Activated T-helper 9 cell treated with anti-CD3 and anti-CD28 coated beads, Interleukin-2, amount 50 U/mL, for 16 hours (primary cell): ENCODE measurements at regions not wholly inside any gene's neighbourhood (a gene's known extent, or its start where the extent isn't known, plus 50 kb on each side); places are given as distances from the start of the nearest gene placed in this dataset.

ENCODE experiments used
- DNase-seq: peaks from one replicate; pipeline ENCODE4 v3.0.0-alpha.2; 2020; ENCODE audit warnings: low read depth

DNA sequence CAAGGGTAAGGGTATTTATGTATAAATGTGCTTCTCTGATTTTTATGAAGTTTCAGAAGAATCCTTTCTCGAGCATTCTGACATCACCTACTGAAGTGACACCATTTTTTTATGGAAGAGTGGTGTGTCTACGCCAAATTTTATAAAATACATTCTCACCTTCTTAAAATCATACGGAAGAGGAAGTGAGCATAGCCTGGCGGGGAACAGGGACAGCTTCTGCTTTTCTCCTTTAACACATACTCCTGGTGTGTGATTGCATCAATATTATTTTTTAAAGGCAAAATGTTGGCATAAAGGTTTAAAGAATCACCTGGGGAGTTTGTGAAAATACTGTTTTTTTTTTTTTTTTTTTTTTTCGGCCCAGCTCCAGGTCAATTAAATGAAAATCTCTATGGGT, 733.6 kb upstream of the MAN1A1 start:
- no peak for DNase-seq

DNA sequence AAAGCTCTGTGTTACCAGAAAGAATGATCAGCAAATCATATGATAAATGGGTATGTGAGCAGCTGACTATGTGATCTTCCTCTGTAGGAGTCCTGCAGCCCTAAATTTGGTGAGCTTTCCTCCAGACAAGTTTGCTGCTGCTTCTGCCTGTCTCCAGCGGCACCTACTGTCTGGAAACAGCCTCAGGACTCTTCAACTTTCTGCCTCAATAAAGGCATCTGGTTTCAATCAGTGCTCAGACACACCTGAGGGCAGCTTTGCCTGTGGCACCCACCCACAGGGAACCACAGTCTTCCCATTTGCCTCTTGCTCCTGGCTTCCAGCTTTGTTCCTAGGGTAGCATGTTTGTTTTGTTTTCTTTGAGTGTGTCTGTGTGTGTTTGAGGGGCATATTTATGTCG, 727.9 kb upstream of the MAN1A1 start:
- DNase-seq, result no peak

DNA sequence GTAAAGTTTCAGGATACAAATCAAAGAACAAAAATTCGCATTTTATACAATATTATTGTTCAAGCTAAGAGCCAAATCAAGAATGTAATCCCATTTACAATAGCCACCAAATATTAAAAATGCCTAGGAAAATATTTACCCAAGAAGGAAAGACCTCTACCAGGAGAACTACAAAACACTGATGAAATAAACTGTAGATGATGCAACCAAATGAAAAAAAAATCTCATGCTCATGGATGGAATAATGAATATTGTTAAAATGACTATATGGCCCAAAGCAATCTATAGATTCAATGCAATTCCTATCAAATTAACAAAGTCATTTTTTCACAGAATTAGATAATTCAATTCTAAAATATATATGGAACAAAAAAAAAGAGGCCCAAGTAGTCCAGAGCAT, 708.8 kb upstream of the MAN1A1 start:
- DNase-seq, result no peak

GRCh38 chr6:120056085-120056484, 706.5 kb upstream of the MAN1A1 start:
- DNase-seq, result no peak

GRCh38 chr6:120055071-120055470, 705.5 kb upstream of the MAN1A1 start:
- DNase-seq, result no peak

GRCh38 chr6:120039664-120040063, 690.1 kb upstream of the MAN1A1 start:
- DNase-seq, result no peak

- DNase-seq, result no peak
Observed at GRCh38 chr6:120031837-120032236, 682.3 kb upstream of the MAN1A1 start.

GRCh38 chr6:120026791-120027190, 677.2 kb upstream of the MAN1A1 start:
- no peak for DNase-seq

DNA sequence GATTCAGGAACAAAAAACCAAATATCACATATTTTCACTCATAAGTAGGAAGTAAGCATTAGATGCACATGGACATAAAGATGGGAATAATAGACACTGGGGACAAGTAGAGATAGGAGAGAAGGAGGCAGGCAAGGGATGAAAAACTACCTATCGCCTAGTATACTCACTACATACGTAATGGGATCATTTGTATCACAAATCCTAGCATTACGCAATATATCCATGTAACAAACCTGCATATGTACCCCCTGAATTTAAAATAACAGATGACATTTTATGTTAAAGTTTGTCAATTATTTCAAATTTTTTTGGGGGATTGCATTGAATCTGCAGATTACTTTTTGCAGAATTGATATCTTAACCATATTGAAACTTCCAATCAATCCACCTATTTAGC, 660.5 kb upstream of the MAN1A1 start:
- DNase-seq, result no peak

DNA sequence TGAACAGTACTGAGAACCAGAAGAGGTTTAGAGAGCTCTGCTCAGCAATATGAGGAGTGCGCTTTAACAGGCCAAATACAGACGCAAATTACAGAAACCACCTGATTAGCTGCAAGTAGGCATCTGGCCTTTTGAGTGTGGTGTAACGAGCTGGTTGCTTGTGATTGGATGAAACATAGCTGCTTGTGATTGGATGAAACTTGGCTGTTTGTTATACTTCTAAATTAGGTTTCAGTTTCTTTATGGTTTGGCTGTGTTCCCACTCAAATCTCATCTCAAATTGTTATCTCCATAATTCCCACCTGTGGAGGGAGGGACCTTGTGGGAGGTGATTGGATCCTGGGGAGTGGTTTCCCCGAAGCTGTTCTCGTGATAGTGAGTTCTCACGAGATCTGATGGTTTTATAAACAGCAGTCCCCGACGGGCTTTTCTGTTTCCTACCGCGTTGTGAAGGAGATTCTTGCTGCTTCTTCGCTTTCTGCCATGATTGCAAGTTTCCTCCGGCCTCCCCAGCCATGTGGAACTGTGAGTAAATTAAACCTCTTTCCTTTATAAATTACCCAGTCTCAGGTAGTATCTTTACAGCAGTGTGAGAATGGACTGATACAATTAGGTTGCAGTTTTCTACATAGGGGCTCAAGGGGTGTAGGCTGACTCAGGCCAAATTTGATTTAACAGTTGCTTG, 655.9 kb upstream of the MAN1A1 start:
- no peak for DNase-seq

DNA sequence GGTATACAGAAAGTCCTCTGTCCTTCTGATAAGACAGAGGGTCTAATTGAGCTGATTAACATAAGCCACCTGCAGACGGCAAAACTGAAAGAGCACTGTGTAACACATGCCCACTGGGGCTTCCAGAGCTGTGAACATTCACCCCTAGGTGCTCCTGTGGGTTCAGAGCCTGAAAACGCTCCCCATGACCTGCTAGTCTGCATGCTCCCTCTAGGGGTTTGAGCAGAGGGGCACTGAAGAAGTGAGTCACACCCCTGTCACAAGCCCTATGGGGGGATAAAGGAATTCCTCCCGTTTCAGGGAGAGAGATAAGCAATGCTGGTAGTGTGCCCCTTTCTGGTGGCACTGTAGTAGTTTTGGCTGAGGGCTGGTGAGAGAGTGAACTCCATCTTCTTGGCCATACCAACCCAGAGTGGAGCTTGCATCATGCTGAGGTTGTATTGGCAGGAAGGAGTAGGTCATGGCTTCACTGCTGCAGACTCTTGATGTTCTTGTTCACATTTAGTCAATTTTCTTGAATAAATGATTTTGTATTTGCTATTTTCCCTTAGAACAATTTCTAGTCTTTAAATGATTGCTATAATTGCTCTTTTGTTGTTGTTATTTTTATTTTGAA, 637.5 kb upstream of the MAN1A1 start:
- DNase-seq, result no peak

DNA sequence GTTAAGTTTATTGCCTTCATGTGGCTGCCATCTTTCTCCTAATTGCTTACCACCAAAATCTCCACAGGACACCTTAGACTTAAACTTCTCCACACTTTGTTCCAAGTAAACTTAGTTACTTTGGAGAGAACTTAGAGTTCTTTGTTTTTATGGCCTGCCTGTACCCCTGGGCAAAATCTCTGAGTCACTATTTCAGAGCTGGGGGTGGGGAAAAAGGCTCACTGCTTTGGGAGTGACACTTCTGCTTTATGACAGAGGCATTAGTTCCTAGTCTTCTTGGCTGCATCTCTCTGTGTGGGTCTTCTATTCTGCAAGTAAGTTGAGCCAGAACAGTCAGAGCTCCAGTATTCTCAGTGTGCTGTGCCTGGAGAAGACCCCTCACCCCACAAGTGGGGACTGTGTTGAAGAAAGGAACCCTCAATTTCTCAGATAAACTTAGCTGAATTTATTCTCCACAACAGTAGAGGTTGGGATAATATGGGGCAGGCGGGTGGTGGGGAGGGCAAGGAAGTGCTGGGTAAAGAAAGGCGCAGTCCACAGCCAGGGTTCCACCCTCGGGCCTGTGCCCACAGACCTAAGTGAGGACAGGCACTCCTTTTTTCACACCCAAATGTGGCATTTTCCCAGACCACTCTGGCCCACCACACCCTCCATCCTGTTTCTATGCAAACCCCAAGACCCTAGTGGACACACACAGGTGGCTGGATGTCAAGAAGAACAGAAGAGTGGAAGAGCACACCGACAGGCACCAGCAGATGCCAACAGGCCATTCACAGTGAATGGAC, 636.6 kb upstream of the MAN1A1 start:
- no peak for DNase-seq

- no peak for DNase-seq
Observed at GRCh38 chr6:119980802-119981201, 631.2 kb upstream of the MAN1A1 start.

GRCh38 chr6:119979862-119980261, 630.3 kb upstream of the MAN1A1 start:
- DNase-seq, result no peak

GRCh38 chr6:119978274-119978889, 628.8 kb upstream of the MAN1A1 start:
- DNase-seq, result no peak

DNA sequence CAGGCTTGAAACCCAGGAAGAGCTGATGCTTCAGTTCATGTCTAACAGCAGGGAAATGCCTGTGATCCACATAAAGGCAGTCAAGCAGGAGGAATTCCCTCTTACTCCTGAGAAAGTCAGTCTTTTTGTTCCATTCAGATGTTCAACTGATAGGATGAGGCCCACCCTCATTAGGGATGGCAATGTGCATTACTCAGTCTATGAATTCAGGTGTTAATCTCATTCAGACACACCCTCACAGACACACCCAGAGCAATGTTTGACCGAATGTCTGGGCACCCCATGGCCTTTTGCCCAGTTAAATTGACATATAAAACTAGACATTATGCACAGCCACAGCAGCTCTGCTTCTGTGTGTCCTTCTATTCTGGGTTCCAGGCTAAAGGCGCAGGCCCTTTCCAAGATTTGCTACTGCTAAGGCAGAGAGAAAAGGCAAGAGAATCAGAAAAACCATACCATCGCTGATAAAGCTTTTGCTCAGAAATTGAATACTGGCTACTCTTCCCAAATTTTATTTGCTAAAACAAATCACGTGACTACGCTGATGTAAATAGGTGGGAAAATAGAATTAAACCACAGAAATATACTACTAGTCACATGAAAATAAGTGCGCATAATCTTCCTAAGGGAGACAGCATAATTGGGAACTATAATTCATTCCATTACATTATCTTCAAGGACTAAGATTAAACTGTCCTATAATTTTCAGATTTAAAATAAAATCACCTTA, 625.0 kb upstream of the MAN1A1 start:
- no peak for DNase-seq

- DNase-seq, result no peak
Observed at GRCh38 chr6:119966484-119966883, 616.9 kb upstream of the MAN1A1 start.

GRCh38 chr6:119965900-119966299, 616.3 kb upstream of the MAN1A1 start:
- DNase-seq, result no peak

- no peak for DNase-seq
Observed at GRCh38 chr6:119965008-119965407, 615.4 kb upstream of the MAN1A1 start.

GRCh38 chr6:119962505-119962904, 612.9 kb upstream of the MAN1A1 start:
- no peak for DNase-seq

GRCh38 chr6:119961450-119961849, 611.9 kb upstream of the MAN1A1 start:
- no peak for DNase-seq

DNA sequence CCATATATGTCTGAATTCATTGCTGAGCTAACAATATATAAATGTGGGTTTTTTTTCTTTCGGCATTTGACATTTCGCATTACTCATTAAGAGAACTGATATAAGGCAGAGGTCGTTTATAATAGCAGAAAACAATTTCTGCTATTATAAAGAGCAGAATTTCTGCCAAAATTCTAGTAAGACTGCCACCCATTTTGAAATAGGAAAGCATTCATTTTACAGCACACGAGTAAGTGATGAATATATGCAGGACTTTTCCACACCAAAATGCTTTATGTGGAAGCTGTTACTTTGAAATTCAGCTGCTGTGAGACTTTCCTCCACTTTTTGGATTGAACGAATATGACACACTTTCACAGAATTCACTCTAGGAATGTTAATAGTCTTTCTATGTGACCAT, 610.9 kb upstream of the MAN1A1 start:
- no peak for DNase-seq
